ENCODE measurements at regions not wholly inside any gene's neighbourhood (a gene's known extent, or its start where the extent isn't known, plus 50 kb on each side); places are given as distances from the start of the nearest gene placed in this dataset.
A peak's percentile ranks its signal among the peaks of the same experiment; 100 is the strongest.

DNA sequence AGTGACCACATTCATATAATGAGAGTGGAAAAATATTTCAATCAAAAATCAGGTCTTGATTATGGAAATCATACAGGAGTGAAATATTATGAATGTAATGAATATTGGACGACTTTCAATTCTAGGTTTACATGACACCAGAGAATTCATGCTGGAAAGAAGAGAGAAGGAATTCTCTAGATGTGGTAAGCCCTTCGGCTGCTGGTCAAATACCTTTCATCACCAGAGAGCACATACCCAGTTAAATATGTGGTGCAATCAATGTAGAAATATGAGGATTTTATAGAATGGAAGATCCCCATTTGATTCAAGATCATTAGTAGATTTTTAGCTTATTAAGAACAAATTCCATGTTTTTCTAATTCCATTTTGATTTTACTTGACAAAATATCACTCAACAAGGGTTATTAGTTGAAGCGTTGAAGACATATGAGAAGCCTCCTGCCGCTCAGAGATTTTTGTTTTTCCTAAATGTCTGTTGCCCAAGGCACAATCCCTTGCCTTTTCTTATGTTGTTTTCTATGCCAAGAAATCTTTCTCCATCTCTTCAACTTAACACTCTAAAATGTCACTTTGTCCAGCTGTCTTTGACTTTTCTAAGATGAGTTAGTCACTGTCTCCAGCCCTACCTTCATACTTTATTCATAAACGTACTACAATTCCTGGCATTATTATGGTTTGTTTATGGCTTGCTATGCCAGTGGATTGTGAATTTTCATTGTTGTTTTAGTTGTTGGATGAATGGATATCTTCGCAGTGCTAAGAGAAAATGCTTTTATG is 72.8 kb upstream of the ZDHHC17 start:
- no peak for DNase-seq (ENCODE audit: low spot score)
- no peak overlapping the region for H2AFZ ChIP-seq
- no peaks in the 10 kb centered on the region for H3K27me3 ChIP-seq
- no peaks in the 10 kb centered on the region for H3K9me2 ChIP-seq (replicated peaks; ENCODE audit: insufficient read depth)
- H3K36me3 ChIP-seq (replicated peaks; ENCODE audit: insufficient read depth, low read depth), result no peaks in the 10 kb centered on the region
- H3K4me1 ChIP-seq (ENCODE audit: insufficient read depth), result peaks cover 8% of the 10 kb centered on the region
- H3K4me2 ChIP-seq, result no peak overlapping the region
- H4K20me1 ChIP-seq (ENCODE audit: insufficient read depth, poor library complexity, severe bottlenecking), result no peaks in the 10 kb centered on the region
- H3K9me3 ChIP-seq (ENCODE audit: low read depth), result no peaks in the 10 kb centered on the region
- TF ChIP-seq, protein P1, sequence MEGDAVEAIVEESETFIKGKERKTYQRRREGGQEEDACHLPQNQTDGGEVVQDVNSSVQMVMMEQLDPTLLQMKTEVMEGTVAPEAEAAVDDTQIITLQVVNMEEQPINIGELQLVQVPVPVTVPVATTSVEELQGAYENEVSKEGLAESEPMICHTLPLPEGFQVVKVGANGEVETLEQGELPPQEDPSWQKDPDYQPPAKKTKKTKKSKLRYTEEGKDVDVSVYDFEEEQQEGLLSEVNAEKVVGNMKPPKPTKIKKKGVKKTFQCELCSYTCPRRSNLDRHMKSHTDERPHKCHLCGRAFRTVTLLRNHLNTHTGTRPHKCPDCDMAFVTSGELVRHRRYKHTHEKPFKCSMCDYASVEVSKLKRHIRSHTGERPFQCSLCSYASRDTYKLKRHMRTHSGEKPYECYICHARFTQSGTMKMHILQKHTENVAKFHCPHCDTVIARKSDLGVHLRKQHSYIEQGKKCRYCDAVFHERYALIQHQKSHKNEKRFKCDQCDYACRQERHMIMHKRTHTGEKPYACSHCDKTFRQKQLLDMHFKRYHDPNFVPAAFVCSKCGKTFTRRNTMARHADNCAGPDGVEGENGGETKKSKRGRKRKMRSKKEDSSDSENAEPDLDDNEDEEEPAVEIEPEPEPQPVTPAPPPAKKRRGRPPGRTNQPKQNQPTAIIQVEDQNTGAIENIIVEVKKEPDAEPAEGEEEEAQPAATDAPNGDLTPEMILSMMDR (IDR thresholded peaks at IDR 0.05; ENCODE audit: poor library complexity), result no peak
- TF ChIP-seq EZH2 (IDR thresholded peaks at IDR 0.05; ENCODE audit: borderline replicate concordance) (no peak), EZH2phosphoT487 (IDR thresholded peaks at IDR 0.05; ENCODE audit: low read depth, severe bottlenecking, unreplicated experiment) (no peak)
- no peak overlapping the region for H3K4me3 ChIP-seq
- WGBS (ENCODE audit: low lambda C conversion rate, missing lambda C conversion rate), result 79% methylated on average over 6 of the region's 6 CpGs
- no peaks in the 10 kb centered on the region for H3K79me2 ChIP-seq
- H3K27ac ChIP-seq, result no peak overlapping the region

DNA sequence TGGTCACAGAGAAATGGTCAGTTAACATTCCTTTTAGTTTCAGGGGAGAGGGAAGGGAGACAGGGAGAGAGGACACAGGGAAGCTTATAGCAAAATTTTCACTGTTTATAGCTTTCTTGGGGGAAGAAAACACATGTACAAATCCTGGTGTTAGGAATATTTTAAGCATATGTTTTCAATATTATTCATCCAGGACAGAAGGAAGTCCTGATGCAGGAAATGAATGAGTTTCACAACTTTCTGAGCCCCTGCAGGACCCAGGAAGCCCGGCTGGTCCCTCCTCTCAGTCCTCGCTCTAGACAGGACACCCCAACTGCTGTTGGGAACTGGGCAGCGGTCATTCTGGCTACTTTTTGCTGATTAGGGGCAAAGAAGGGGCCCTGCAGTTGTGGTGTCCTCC is 71.1 kb upstream of the ZDHHC17 start:
- H3K4me2 ChIP-seq, result peak overlapping the region; percentile 42
- DNase-seq (ENCODE audit: low spot score), result no peak
- H3K36me3 ChIP-seq (replicated peaks; ENCODE audit: insufficient read depth, low read depth), result no peaks in the 10 kb centered on the region
- H3K27me3 ChIP-seq, result no peaks in the 10 kb centered on the region
- H2AFZ ChIP-seq, result peak overlapping the region; percentile 22
- 75% methylated on average over 3 of the region's 3 CpGs for WGBS (ENCODE audit: low lambda C conversion rate, missing lambda C conversion rate)
- TF ChIP-seq EZH2phosphoT487 (IDR thresholded peaks at IDR 0.05; ENCODE audit: low read depth, severe bottlenecking, unreplicated experiment), result no peak
- no peaks in the 10 kb centered on the region for H3K9me2 ChIP-seq (replicated peaks; ENCODE audit: insufficient read depth)
- peak overlapping the region; percentile 50 for H3K27ac ChIP-seq
- no peak overlapping the region for H3K4me3 ChIP-seq
- H3K79me2 ChIP-seq, result no peaks in the 10 kb centered on the region
- H4K20me1 ChIP-seq (ENCODE audit: insufficient read depth, poor library complexity, severe bottlenecking), result no peaks in the 10 kb centered on the region
- H3K4me1 ChIP-seq (ENCODE audit: insufficient read depth), result peaks cover 12% of the 10 kb centered on the region
- no peaks in the 10 kb centered on the region for H3K9me3 ChIP-seq (ENCODE audit: low read depth)

DNA sequence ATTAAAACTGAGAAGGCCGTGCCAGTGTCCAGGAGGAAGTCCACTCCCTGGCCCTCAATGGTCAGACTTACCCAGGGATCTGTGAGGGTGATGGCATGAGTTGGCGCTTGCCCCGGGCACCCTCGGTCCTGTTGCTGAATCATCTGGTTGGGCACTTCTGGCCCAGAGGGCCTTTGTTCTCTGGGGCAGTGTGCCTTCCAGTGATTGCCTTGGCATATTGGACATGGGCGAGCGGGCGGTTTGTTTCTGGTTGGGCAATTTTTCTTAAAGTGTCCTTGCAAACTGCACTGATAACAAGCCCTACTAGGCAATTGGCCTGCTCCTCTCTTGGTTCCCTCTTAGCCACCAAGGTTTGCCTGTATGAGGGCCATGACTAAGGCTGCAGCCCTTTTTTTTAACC is 69.5 kb upstream of the ZDHHC17 start:
- no peak for TF ChIP-seq EZH2phosphoT487 (IDR thresholded peaks at IDR 0.05; ENCODE audit: low read depth, severe bottlenecking, unreplicated experiment)
- no peak for TF ChIP-seq EZH2 (IDR thresholded peaks at IDR 0.05; ENCODE audit: borderline replicate concordance)
- 99% methylated on average over 7 of the region's 7 CpGs for WGBS (ENCODE audit: low lambda C conversion rate, missing lambda C conversion rate)
- H3K4me3 ChIP-seq, result no peak overlapping the region

DNA sequence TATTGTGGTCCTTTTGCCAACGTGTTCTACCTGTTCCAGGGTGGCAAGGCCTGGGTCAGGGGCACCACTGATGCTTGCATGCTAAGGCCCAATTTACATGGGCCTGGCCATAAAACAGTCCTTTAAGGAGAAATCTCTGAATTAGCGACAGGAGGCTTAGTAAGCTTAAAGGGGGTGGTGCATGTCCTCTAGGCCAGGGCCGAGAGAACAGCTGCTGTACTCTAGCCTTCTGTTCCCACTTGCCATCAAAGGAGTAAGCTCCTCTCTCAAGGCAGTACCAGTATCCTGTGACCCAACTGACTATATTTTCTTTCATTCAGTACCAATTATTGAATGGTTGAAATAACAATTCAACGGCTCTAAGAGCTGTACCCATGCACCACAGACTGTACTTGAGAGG is 67.7 kb upstream of the ZDHHC17 start:
- no peak overlapping the region for H3K4me3 ChIP-seq
- no peaks in the 10 kb centered on the region for H3K9me2 ChIP-seq (replicated peaks; ENCODE audit: insufficient read depth)
- no peak for TF ChIP-seq EZH2phosphoT487 (IDR thresholded peaks at IDR 0.05; ENCODE audit: low read depth, severe bottlenecking, unreplicated experiment)
- TF ChIP-seq, protein P1 (IDR thresholded peaks at IDR 0.05; ENCODE audit: poor library complexity), result no peak
- no peak overlapping the region for H2AFZ ChIP-seq
- no peak for DNase-seq (ENCODE audit: low spot score)
- H3K27ac ChIP-seq, result no peak overlapping the region
- H3K4me1 ChIP-seq (ENCODE audit: insufficient read depth), result peaks cover 14% of the 10 kb centered on the region
- H3K27me3 ChIP-seq, result no peaks in the 10 kb centered on the region
- no peaks in the 10 kb centered on the region for H3K79me2 ChIP-seq
- no peaks in the 10 kb centered on the region for H3K9me3 ChIP-seq (ENCODE audit: low read depth)
- H3K36me3 ChIP-seq (replicated peaks; ENCODE audit: insufficient read depth, low read depth), result no peaks in the 10 kb centered on the region
- WGBS (ENCODE audit: low lambda C conversion rate, missing lambda C conversion rate), result 86% methylated on average over 4 of the region's 4 CpGs
- no peaks in the 10 kb centered on the region for H4K20me1 ChIP-seq (ENCODE audit: insufficient read depth, poor library complexity, severe bottlenecking)
- H3K4me2 ChIP-seq, result no peak overlapping the region

More for the DNA sequence above, 69.5 kb upstream of the ZDHHC17 start:
- no peaks in the 10 kb centered on the region for H3K9me3 ChIP-seq (ENCODE audit: low read depth)
- no peak overlapping the region for H3K27ac ChIP-seq
- no peaks in the 10 kb centered on the region for H3K9me2 ChIP-seq (replicated peaks; ENCODE audit: insufficient read depth)
- no peaks in the 10 kb centered on the region for H3K36me3 ChIP-seq (replicated peaks; ENCODE audit: insufficient read depth, low read depth)
- no peak overlapping the region for H2AFZ ChIP-seq
- peaks cover 14% of the 10 kb centered on the region for H3K4me1 ChIP-seq (ENCODE audit: insufficient read depth)
- DNase-seq (ENCODE audit: low spot score), result no peak
- no peak overlapping the region for H3K4me2 ChIP-seq
- H3K79me2 ChIP-seq, result no peaks in the 10 kb centered on the region
- no peaks in the 10 kb centered on the region for H4K20me1 ChIP-seq (ENCODE audit: insufficient read depth, poor library complexity, severe bottlenecking)
- no peaks in the 10 kb centered on the region for H3K27me3 ChIP-seq
